DMS79 (cell line): ENCODE measurements at regions not wholly inside any gene's neighbourhood (a gene's known extent, or its start where the extent isn't known, plus 50 kb on each side); places are given as distances from the start of the nearest gene placed in this dataset.

Source experiments
- DNase-seq: peaks from one replicate; lab custom pipeline; 2025; lab: John Stamatoyannopoulos, UW

- DNase-seq = no peak
Observed at GRCh38 chr2:10201201-10201600, 78.7 kb downstream of the RRM2 start.

GRCh38 chr2:10202131-10202665 lies 79.7 kb downstream of the RRM2 start:
- no peak for DNase-seq

- DNase-seq = peak; percentile 15
Observed at GRCh38 chr2:10204326-10205161, 82.0 kb downstream of the RRM2 start.

GRCh38 chr2:10205162-10205475 lies 82.6 kb downstream of the RRM2 start:
- DNase-seq = no peak

- peak; percentile 60 for DNase-seq
Observed at GRCh38 chr2:10208736-10209135, 86.2 kb downstream of the RRM2 start.

- no peak for DNase-seq
Observed at GRCh38 chr2:10209406-10209935, 86.9 kb downstream of the RRM2 start.

- no peak for DNase-seq
Observed at GRCh38 chr2:10210336-10210735, 87.8 kb downstream of the RRM2 start.

- DNase-seq = no peak
Observed at GRCh38 chr2:10211844-10212422, 89.4 kb downstream of the RRM2 start.

- DNase-seq = no peak
Observed at GRCh38 chr2:10212827-10213226, 89.9 kb upstream of the HPCAL1 start.

- DNase-seq = no peak
Observed at GRCh38 chr2:10214179-10214578, 88.5 kb upstream of the HPCAL1 start.

- no peak for DNase-seq
Observed at GRCh38 chr2:10215393-10215935, 87.2 kb upstream of the HPCAL1 start.

GRCh38 chr2:10216677-10217488 lies 85.8 kb upstream of the HPCAL1 start:
- no peak for DNase-seq

GRCh38 chr2:10217489-10218435 lies 84.9 kb upstream of the HPCAL1 start:
- no peak for DNase-seq

GRCh38 chr2:10220045-10220901 lies 82.4 kb upstream of the HPCAL1 start:
- DNase-seq = no peak

GRCh38 chr2:10220902-10221391 lies 81.8 kb upstream of the HPCAL1 start:
- no peak for DNase-seq

- no peak for DNase-seq
Observed at GRCh38 chr2:10221443-10221842, 81.3 kb upstream of the HPCAL1 start.

GRCh38 chr2:10221976-10222870 lies 80.5 kb upstream of the HPCAL1 start:
- no peak for DNase-seq

GRCh38 chr2:10223471-10223870 lies 79.2 kb upstream of the HPCAL1 start:
- DNase-seq = no peak
